ENCODE measurements at regions not wholly inside any gene's neighbourhood (a gene's known extent, or its start where the extent isn't known, plus 50 kb on each side); places are given as distances from the start of the nearest gene placed in this dataset.

DNA sequence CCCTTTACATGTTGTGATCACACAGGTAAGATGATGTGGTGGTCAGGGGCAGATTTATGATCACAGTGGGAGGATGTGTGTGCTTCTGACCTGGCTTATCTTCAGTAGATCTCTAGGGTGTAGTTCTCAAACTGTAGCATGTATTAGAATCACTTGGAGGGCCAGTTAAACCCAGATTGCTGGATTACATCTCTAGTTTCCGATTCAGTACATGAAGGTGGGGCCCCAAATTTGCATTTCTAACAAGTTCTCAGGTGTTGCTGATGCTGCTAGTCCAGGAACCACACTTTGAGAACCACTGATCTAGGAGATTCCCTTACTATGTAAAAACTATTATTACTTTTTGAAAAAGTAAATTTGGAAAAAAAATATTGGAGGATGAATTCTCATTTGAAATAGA lies 199.3 kb upstream of the GOLIM4 start:
- no peak for ATAC-seq

DNA sequence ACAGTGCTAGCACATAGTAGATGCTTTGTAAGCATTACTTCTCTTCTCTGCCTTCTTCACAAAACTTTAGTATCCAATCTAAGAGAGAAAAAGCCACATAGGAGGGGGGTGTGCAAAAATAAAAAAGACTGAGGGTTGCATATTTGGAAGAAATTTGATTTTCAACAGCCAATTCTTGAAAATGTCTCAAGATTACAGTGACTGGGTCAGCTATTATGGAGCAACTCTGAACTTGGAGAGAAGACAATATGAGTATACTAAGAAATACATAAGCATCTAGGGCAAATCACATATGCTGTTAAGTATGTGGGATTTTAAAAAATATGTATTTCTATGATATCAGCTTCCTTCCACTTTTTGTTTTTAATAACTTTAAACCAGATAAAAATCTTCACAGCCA lies 196.6 kb upstream of the GOLIM4 start:
- ATAC-seq (no peak), DNase-seq (no peak)

More for the DNA sequence above, 199.3 kb upstream of the GOLIM4 start:
- no peak for DNase-seq

DNA sequence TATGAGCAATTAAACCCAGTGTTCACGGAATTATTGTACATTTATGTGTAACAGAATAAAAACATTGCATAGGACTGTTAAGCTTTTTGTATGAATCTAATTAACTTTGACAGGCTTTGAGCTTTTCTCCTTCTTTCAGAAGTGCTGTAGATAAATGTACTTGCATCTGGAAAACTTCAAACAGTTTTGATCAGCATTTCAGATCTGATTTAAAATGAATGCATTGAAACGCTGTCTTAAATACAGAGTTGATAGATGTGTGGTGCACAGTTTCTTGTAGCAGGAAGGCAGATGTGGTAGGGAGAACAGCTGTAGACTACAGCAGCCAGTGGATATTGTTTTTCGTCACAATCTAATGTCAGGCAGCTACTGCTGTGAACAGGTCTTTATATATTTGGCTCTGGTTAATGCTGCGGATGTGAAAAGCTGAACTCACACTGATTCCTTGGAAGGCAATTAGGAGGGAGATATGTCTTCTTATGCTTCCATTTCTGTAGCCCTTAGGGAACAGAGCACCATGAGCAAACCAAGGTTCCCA lies 193.8 kb upstream of the GOLIM4 start:
- DNase-seq, result no peak
- no peak for ATAC-seq

DNA sequence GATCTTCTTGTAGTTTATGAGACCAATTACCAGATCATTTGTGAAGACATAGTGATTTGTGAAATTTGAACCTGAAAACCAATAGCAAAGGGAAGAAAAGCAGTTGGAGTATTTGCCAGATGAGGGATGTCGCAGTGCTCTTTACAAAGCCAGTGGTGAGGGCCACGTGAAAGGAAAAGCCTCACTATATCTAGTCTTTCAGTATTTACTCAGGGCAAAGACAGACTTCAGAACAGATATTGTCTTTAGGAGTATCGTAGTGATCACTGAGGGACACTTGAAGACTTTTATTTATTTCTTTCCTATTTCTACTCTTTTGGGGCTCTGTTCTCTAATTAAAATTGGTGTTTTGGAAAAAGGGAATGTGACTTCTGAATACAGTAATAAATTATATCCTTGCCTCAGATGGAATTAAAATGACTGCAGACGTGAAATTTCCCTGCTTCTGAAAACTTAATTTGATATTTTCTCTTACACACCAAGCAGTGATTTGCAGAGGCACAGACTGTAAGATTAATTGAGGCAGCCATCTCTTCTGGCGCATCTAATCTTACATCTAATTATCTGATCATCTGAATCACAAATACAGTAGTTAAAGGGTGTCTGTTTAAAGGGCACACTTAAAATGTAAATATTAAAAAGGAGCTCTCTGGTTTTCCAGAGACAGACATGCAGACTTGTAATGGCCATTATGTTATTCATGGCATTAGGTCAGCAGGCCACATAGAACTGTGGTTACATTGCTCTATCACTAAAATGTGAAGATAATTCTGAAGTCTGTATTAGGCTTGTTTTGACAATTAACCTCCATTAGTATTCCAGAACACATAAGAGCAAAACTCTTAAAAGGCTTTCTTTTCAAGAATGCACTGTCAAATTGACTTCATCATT lies 193.0 kb upstream of the GOLIM4 start:
- ATAC-seq (no peak), DNase-seq (no peak)

DNA sequence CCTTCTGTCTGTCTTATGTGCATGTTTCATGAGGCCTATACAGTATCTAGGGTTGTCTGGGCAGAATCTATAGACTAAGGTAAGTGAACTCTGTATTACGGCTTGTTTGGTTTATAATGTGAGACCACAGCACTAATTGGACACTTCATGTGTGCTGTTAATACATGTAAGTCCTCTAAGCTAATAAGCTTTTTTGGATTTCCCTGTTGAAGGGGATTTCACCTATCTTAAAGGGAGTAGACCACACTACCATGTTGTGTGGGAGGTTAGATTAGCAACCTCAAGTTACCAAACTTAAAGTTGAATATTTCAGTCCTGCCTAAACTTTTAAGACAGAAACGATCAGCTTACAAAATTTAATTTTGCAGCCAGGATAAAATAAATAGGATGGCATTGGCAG lies 189.8 kb upstream of the GOLIM4 start:
- ATAC-seq (no peak), DNase-seq (no peak)

DNA sequence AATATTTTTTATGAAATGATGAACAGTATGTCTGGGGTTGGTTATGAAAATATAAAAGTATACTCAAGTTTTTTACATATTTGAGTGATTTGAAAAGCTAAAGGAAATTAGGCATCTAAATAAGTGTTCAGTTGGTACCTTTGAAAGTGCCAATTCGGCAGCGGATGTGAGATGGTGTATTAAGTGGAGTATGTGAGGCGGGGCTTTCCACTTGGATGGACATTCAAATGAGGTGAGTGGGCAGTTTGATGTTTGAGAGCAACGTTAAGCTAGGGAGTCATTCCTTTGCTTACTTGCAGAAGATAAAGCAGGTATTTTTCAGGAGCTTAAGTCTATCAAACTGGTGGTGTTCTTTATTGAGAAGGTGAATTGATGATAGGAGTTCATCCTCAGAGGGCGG lies 189.0 kb upstream of the GOLIM4 start:
- DNase-seq, result no peak
- no peak for ATAC-seq

DNA sequence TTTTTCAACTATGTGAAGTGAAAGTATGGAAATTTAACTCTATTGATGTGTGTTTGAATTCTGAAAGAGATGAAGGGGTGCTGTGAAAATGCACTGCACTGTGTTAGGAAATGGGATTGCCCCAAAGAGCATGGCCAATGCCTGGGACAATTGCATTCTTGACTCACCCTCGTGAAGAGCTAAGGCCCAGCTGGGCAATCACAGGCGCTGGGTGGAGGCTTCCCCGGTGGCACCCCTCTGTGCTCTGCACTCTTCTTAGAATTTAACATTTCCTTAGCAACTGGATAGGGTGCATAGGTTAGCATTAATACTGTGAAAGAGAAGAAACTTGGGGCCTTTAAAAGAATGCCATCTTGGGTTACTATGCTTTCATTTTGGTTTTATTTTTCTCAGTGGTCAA lies 179.9 kb upstream of the GOLIM4 start:
- DNase-seq, result no peak
- no peak for ATAC-seq

DNA sequence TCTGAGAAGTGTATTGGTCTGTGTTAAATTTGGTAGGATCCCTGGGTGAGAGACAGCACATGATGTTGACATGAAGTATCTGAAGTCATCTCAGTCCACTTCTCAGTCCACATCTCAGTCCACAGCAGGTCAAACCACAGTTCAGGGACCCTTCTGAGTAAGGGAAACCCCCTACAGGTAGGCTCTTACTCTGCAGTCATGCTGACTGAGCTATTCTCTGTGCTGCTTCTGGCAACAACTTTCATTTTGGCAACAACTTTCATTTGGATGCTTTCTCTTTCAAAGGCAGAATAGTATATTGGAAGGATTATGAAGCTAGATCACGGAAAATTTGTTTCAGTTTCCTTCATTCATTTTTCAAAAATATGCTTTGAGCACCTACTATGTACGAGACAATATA lies 178.2 kb upstream of the GOLIM4 start:
- no peak for DNase-seq
- no peak for ATAC-seq

DNA sequence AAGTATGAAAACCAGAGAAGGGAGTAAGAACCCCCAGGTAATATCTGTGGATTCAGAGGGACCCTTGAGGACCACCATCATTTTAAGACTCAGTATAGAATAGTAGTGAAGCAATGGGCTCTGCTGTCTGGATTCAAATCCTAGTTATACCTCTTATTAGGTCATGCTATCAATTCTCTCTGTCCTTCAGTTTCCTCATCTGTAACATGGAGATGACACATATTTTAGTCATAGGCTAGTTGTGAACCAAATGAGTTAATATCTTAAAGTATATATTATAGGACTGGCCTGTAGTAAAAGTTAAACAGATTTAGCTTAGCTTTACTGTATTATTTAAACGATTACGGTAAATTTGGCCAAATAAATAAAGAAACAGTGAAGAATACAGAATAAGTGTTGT lies 177.3 kb upstream of the GOLIM4 start:
- no peak for DNase-seq

DNA sequence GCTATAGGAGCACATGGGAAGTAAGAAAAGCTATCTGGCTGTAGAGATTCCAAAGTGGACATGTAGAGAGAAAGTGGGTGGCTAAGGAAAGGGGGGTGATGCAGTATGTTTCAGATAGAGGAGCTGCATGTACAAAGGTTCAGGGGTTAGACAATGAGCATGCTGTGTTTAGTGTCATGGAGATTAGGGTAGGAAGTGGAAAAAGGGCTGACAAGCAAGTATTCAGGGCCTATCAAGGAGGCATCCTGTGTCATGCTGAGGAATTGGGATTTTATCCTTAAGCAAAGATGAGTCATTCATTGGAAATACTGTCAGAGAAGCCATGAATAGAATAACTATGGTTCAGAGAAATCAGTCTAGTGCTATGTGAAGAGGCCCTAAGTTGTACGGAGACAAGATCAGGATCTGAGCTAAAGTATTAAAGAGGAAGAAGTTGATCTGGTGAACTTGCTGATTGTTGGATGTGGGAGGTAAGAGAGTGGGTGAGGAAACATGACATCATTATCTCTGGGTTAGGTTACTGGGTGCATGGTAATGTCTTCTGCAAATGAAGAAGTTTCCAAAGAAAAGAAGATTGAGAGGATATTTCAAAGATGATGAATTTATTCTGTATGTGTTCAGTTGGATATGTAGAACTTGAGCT lies 176.7 kb upstream of the GOLIM4 start:
- no peak for DNase-seq
- no peak for ATAC-seq

More for the DNA sequence above, 177.3 kb upstream of the GOLIM4 start:
- ATAC-seq, result no peak

DNA sequence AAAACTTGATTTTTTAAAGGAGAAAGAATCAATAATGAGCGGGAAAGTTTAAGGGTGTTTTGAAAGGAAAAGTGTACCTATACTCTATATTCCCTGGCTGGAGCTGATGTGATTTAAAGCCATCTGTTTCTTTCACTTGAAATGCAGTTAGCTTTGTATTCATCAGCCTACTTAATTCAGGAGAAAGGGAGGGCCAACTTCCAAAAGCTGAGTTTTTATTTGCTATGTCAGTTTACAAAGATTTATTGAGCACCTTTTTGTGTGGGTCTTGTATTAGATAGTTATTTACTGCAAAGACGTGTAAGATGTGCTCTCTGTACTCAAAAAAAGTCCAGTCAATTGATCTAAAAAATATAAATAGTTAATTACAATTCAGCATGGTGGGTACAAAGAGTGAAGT lies 176.2 kb upstream of the GOLIM4 start:
- DNase-seq (no peak), ATAC-seq (no peak)

DNA sequence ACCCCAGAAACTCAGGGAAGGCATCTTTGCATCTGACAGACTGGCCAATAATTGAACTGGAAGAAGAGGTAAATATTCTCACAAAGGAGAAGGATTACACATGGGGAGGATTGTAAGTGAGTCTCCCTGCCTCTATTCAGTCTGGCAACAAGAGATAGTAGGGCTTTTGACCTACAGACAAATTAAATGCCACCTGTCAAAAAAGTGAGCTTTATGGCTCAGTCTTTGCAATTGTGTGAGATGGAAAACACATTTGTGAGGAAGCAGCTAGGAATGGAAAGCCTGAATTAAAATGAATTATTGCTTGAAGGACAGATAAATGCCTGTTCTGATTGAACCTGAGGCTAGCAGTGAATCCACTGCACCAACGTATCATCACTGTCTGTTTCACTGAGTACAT lies 173.3 kb upstream of the GOLIM4 start:
- ATAC-seq, result no peak
- DNase-seq, result no peak

DNA sequence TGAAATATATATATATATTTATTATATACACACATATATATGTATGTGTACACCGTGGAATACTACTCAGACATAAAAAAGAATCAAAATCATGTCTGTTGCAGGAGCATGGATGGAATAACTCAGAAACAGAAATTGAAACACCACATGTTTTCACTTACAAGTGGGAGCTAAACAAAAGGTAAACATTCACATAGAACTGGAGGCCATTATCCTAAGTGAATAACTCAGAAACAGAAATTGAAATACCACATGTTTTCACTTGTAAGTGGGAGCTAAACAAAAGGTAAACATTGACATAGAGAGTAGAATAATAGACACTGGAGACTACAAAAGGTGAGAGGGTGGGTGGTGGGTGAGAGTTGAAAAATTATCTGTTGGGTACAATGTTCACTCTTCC lies 171.5 kb upstream of the GOLIM4 start:
- no peak for DNase-seq
- ATAC-seq, result no peak

DNA sequence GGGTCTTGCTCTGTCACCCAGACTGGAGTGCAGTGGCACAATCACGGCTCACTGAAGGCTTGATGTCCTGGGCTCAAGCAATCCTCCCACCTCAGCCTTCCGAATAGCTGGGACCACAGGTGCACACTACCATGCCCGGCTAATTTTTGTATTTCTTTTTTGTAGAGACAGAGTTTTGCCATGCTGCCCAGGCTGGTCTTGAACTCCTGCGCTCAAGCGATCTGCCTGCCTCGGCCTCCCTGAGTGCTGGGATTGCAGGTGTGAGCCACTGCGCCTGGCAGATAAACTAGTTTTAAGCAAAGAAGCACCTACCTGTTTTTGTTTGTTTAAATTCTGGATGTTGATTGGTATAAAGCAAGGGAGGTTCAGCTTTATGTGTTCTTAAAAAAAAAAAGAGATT lies 170.6 kb upstream of the GOLIM4 start:
- ATAC-seq, result no peak
- DNase-seq, result no peak

DNA sequence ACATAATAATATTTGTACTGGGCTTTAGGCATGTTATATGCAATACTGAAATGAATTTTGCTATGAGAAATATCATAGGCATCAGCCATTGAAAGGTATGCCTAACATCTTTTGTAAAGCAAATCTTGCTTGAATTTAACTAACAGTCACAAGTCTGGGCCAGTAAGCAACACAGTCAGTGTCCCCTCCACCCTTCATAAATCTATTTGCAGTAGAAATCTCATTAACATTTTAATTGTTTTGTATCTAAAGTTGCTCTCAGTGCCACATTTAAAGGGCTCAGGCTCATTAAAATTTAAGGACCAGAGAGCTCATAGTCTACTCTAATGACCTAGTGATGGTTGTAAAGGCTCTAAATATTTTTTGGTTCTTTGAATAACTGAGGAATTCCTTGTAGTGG lies 167.2 kb upstream of the GOLIM4 start:
- DNase-seq, result no peak

DNA sequence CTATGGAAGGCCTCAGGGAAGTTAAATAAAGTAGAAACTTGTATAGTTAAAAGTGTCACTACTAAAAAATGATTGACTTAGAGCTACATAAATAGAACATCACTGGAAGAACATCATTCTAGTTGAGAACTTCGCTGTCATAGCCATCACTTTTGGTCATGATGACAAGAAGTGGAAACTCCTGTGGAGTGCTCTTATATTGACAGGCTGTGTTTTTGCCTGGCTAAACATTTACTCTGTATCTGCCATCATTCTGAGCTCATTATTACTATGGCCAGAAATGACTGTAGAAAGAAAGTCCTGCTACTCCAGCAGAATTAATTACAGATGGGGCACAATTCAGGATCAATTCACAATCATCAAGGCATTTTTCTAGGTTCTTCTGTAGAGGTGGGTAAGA lies 165.1 kb upstream of the GOLIM4 start:
- DNase-seq, result no peak
- ATAC-seq, result no peak

More for the DNA sequence above, 167.2 kb upstream of the GOLIM4 start:
- ATAC-seq, result no peak

DNA sequence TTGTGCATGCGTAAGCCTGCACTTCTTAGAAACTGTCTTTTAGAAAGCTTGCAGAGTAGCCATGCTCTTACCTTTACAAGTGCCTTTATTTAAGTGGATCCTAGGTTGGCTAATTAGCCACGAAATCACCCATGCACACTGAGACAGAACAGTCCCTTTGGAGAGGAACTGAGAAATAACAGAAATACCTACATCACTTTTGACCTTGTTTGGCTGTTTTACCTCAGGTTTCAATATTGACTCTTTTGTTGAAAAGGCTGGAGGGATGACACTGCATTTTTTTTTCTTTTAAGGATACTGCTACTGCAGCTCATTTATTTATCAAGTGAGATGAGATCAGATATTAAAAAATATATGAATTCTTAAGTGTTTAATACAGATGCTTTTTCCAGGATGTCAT lies 155.6 kb upstream of the GOLIM4 start:
- DNase-seq (no peak), ATAC-seq (no peak)

DNA sequence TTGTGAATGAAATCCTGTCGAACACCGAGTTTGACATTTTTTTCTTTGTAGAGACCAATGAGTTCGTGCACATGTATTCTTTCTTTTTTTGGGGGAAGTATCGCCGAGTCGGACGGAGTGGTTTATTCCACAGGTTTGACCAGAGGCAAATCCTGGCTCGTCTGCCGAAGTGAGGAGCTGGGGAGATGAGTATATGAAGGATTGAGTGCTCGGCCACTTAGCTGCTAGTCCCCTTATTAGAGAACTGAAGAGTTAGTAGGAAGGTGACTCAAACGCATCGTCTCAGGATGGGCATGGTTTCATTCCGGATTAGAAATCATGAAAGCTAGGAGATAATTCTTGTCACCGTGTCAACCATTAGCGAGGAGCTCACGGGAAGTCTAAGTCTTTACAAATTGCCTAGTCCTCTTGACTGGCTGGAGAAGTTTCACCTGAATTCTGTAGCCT lies 154.7 kb upstream of the GOLIM4 start:
- no peak for DNase-seq
- no peak for ATAC-seq

DNA sequence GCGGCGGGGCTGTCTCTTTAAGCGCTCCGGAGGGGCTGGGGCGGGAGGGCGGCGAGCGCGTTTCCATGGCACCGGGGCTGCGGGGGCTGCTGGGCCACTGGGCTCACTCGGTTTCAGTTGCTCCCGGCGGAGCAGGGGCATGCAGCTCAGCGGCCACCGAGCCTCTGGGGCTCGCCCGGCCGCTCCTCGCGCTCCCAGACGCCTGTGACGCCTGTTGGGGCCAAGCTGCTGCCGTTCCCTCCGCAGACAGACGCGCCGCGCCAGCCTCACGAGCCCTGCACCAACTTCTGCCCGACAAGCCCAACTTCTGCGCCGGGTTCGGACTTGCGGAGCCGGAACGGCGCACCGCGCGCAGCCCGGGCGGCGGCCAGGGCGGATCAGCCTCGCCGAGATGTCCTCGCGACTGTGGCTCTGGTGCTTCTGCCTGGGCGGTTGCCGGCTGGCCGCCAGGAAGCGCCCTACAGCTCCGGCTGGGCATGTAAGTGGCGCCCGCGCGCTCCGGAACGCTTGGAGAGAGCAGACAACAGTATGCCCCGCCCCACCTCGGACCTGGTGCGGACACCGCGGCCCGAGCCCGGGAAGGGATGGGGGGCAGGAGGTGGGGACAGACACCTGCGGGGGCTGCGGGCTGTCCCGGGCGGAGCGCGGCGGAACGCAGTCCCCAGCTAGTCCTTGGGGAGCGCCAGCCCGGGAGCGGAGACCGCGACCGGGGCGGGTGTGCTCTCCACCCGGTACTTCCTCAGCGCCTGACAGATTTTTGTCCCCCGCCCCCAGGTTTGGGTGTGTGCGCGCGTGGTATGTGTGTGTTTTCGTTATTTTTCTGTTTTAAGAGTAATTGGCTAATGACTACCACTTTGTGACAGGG lies 154.1 kb upstream of the GOLIM4 start:
- peak; percentile 63 for ATAC-seq

DNA sequence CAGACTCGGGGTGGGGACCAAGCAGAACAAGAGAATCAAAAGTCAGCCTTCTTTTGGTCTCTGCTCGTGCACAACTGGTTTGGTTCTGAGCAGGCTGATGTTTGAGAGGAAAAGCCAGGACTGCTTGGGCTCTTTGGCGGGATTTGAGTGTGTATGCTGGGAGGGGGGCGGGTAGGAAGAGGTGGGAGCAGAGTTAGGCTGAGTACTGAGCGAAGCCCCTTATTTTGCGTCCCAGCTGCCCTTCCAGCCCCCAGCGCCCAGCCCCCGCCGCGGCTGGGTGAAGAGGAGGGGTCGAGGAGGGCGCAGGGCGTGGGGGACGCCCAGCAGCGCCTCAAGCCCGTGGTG lies 153.5 kb upstream of the GOLIM4 start:
- no peak for ATAC-seq
- no peak for DNase-seq

More for the DNA sequence above, 154.1 kb upstream of the GOLIM4 start:
- peak; percentile 28 for DNase-seq

DNA sequence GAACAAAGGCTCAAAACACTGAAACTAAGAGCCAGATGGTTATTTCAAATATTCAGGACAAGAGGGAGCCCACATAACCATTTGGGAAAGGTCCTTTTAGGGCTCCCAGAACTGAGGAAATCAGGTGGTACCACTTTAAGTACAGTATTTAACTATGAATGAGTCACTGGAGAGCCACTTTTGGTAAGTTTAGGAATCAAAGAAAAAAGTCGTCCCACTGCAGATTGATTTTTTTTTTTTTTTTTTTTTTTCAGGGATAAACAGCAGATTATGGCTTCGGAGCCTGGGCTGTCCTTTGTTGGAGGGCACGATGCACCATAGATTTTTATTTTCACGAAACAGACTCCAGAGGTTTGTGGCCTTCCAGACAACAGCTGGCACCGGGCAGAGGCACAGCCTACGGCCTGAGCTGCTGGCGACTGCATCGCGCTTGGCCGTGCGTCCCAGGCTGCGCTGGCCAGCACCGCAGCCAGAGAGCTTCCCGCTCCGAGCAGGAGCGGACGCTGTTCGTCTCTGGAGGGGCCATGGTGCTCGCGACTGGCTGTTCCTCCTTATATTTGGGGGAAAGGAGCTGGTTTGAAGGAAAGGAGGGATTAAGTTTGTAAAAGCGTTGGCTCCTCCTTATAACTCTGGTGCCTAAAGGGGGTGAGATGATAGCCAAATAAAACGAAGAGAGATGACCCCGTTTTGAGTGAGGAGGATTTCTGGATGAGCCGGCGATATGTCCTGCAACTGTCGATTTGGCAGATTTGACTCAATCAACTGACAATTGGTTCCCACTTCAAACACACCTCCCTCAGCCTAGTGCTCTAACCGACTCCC lies 152.9 kb upstream of the GOLIM4 start:
- ATAC-seq (no peak), DNase-seq (no peak)

DNA sequence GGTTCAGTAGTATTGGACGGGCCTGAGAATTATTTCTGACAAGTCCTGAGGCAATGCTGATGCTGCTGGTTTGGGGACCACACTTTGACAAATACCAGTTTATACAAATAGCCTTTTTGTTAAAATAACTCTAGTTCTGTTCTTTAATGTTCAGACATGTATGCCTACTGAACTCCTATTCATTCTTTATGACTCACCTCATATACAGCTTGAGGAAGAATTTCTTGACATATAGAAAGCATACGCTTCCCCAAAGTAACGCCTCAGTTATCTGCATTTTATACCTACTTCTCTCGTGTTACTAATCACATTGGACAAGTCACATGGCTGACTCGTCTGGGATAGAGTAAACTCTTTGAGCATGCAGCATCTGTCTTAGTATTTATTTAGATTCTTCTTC lies 145.4 kb upstream of the GOLIM4 start:
- ATAC-seq, result no peak
- DNase-seq, result no peak

Data from stimulated activated naive CD8-positive, alpha-beta T cell treated with anti-CD3 and anti-CD28 coated beads, Interleukin-15, Interleukin-2, amounts not matched to agents 100 U/mL and 50 U/mL, for 24 hours (primary cell).